Suppressor macrophage (primary cell): ENCODE measurements at regions not wholly inside any gene's neighbourhood (a gene's known extent, or its start where the extent isn't known, plus 50 kb on each side); places are given as distances from the start of the nearest gene placed in this dataset.

Experiments used
- DNase-seq, 4 experiments: peaks; one replicate each; pipeline ENCODE4 v3.0.0-alpha.2; 2020 to 2022

DNA sequence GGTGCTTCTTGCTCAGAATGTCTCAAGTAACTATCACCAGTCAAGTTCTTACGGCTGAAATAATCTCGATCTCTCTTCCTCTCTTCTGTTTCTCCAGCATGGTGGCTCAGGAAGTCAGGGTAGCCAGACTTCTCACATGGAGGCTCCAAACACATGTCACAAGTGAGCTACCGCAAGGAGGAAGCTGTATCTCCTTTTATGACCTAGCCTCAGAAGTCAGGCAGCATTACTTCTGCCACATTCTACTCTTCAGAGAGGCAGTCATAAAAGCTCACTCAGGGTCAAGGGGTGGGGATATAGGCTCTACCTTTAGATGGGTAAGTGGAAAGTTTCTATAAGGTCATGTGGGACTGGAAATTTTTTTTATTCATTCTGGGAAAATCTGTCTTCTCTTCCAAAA is 86.6 kb upstream of the NEO1 start:
- peak in 1 of 4 experiments; percentile 2 for DNase-seq

- DNase-seq, result no peak
Observed at GRCh38 chr15:72964542-72964941, 87.7 kb upstream of the NEO1 start.

- DNase-seq, result no peak
Observed at GRCh38 chr15:72964135-72964534, 88.1 kb upstream of the NEO1 start.

- no peak for DNase-seq
Observed at GRCh38 chr15:72962054-72962702, 90.1 kb upstream of the NEO1 start.

GRCh38 chr15:72961346-72961745 is 90.9 kb upstream of the NEO1 start:
- no peak for DNase-seq

- DNase-seq, result no peak
Observed at GRCh38 chr15:72958634-72959033, 93.6 kb upstream of the NEO1 start.

DNA sequence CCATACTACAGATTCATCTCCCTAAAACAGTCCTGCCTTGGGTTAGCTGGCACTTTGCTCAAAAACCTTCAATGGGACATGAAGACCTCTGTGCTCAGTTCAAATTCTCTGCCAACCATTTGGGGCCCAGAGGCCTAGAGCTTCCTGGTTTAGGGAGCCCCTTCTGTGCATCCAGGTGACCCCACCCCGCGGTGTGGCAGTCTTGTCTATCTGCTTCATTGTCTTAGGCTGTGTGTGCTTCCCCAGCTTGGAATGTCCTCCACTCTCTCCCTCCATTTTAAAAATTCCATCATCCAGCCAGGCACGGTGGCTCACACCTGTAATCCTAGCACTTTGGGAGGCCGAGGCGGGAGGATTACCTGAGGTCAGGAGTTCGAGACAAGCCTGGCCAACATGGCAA is 99.0 kb upstream of the NEO1 start:
- no peak for DNase-seq

- no peak for DNase-seq
Observed at GRCh38 chr15:72952151-72952550, 100.1 kb upstream of the NEO1 start.

DNA sequence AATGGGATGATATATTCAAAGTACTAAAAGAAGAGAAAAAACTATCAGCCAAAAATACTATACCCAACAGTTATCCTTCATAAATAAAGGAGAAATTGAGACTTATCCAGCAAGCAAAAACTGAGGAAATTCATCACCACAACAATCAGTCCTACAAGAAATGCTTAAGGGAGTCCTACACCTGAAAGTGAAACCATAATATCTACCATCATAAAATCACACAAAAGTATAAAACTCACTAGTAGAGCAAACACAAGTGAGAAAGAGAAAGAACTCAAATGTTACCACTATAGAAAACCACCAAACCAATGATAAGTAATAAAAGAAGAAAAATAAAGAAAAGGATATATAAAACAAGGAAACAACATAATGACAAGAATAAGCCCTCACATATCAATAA is 103.6 kb upstream of the NEO1 start:
- DNase-seq, result no peak

DNA sequence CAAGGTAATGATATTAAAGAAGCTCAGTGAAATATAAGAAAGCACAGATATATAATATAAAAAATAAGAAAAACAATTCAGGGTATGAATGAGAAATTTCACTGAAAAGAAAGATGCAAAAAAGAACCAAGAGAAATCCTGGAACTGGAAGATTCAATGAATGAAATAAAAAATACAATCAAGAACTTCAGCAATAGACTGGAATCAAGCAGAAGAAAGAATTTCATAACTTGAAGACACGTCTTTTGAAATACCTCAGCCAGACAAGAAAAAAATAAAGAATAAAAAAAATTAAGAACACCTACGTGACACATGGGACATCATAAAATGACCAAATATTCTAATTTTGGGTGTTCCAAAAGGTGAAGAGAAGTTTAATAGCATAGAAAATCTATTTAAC is 104.6 kb upstream of the NEO1 start:
- DNase-seq, result no peak

DNA sequence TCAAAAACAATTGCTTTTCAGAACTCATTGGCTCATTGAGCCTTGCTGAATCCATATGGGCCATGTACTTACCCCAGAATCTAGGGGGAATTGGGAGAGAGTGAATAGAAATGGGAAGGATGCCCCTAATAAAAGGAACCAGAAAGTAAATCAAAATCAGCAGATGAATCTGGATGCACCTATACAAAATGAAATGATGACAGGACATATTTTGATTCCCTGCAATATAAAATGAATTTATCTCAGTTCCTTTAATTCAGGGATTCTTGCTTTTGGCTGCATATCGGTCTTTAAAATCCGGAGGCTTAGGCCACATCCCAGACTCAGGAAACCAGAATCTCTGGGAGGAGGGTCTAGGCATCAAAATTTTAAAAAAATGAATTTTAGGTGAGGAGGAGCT is 107.7 kb upstream of the NEO1 start:
- DNase-seq, result no peak

DNA sequence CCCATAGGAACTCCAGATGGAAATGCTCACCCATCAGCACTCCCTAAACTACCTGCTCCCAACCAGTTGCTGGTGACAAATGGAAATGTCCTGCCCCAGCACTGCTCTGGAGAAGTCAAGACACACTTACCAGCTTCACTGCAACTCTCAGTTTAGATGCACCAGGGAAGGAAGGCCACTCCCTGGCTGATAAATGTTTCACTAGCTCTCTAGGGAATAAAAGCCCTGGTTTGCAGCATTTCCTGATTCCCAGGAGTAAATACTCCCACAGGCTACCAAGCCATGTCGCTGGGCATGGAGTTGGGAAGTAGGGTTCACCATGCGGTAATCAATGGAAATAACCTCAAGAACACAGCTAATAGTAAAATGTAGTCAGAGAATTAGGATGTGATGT is 112.0 kb upstream of the NEO1 start:
- no peak for DNase-seq

DNA sequence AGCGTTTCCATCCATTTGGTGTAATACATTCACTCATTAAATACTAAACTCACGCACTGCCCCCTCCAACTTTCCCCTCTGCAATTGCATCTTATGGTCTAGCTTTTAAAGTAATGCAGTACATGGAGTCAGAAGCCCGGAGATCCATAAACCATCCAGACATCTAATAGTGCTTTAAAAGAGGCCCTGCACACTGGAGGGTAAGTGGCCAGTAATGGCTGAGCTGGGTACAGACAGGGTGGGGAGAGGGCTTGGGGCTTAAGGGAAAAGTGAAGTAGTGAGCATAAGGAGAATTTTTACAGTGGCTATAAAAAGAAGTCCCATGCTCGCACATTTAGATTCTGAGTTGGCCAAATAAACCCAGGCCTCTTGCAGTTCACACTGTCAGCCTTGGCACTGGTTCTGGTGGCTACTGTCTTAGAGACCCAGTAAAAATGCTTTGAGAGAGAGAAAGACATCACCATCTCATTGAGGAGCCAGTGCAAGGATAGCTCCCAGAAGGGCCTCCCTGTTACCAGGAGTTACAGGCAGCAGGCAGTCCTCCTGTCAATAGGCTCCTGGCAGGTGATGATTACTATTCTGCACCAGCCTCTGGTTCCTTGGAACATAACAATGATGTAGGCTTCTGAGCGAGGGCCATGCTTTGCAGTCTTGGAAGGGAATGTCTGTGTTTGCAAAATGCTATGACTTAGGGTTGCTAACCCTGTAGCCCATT is 112.6 kb upstream of the NEO1 start:
- DNase-seq, result no peak

GRCh38 chr15:72936691-72937679 is 115.3 kb upstream of the NEO1 start:
- DNase-seq, result no peak

DNA sequence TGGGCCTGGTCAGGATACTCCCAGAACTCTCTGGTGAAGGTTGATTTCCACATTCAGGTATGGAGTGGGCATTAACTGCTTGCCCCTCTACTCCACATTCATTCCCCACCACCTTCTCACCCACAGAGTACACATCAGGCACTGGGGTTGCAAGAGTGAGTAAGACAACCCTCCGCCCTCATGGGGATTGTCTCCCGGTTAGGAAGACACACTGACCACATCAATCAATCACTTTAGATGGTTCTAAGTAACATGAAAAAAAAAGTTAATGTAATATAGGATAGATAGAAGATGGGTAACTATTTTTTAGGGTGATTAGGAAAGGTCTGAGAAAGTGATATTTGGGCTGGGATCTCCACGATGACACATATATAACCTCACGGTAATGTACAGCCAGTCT is 116.0 kb upstream of the NEO1 start:
- no peak for DNase-seq

DNA sequence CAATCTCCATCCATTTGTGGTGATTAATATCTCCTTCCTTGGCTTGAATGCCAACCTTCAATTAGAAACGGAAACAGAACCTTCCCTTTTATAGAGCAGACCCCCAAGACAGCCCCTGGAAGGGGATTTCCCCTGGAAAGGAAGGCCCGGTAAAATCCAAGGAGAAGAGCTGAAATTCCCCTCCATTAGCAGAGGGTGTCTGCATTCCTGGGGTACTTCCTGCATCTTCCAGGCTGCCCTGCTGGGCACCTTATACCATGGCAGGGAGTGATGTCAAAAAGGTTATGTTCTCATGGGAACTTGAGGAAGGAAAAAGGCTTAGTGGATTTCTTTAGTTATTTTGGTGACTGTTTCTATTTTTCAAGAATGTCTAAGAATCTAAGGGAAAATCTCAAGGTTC is 116.7 kb upstream of the NEO1 start:
- no peak for DNase-seq

DNA sequence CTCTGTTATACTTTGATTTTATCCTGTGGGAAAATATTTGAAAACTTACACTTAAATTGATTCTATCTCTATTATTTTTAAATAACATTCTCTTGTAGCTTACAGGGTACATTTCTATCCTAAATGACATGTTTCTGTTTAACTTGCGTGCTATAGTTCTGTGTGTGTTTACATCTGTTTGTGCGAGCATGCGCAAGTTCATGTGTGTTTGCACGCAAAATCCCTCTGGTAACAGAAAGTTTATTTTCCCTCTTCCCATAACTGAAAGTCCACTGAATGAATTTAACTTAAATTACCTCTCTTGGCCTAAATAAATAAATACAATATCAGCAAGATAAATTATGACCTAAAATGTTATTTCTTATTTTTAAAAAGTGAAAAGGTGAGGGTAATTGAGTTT is 117.3 kb upstream of the NEO1 start:
- DNase-seq, result no peak

DNA sequence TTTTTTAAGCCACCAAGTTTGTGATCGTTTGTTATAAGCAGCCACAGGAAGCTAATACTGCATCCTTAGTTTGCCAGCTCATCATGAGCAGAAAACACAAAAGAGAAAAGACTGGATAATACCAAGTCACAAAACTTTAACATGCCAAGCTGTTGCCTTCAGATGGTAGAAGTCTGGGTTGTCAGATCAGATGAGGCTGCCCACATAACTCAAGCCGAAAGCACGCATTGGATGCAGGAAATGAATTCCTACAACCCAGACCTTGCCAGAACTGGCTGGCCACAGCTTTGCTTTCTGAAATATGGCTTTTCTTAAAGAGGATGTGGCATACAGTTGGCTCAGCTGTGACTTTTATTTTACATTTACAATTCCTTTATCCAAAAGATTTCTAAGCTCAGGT is 118.3 kb upstream of the NEO1 start:
- DNase-seq, result no peak

GRCh38 chr15:72932472-72932871 is 119.8 kb upstream of the NEO1 start:
- DNase-seq, result no peak

DNA sequence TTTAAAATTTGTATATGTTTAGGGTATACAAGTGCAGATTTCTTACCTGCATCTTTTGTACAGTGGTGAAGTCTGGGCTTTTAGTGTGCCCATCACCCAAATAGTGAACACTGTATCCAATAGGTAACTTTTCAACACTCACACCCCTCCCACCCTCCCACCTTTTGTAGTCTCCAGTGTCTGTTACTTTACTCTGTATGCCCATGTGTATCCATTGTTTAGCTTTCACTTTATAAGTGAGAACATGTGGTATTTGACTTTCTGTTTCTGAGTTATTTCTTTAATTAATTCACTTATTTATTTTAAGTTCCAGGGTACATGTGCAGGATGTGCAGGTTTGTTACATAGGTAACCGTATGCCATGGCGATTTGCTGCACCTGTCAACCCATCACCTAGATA is 124.8 kb upstream of the NEO1 start:
- no peak for DNase-seq

GRCh38 chr15:72925661-72926060 is 126.6 kb upstream of the NEO1 start:
- DNase-seq, result no peak

- DNase-seq, result no peak
Observed at GRCh38 chr15:72923289-72923688, 129.0 kb upstream of the NEO1 start.

- no peak for DNase-seq
Observed at GRCh38 chr15:72920551-72920950, 131.7 kb upstream of the NEO1 start.
